ENCODE measurements at regions not wholly inside any gene's neighbourhood (a gene's known extent, or its start where the extent isn't known, plus 50 kb on each side); places are given as distances from the start of the nearest gene placed in this dataset.
A peak's percentile ranks its signal among the peaks of the same experiment; 100 is the strongest.

DNA sequence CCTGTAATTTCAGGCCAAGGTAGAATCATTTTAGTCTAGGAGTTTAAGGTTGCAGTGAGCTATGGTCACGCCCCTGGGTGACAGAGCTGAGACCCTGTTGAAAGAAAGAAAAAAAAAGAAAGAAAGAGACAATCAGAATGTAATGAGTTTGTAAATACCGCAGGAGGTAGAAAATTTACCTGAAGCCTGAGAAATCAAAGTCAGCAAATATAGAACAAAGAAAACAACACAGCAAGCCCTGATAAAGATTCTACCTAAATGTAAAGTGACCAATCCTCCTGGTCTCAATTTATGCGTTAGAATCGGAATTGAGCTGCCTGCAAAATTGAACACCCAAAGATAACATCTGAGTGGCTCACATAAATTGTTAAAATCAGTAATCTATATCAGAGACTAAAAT lies 146.5 kb upstream of the ZNF184 start:
- no peak overlapping the region for H2AFZ ChIP-seq (ENCODE audit: low read length)
- H3K4me3 ChIP-seq (replicated peaks in 1 of 4; ENCODE audit: control extremely low read depth in 1 of 4, insufficient read depth in 1 of 4, low read depth in 3 of 4, low read length in 4 of 4), result no peak overlapping the region
- H3K79me2 ChIP-seq (ENCODE audit: control insufficient read depth, insufficient read depth, low read length), result no peaks in the 10 kb centered on the region
- DNase-seq (ENCODE audit: low read depth in 2 of 2), result no peak
- no peaks in the 10 kb centered on the region for H3K36me3 ChIP-seq (ENCODE audit: control insufficient read depth, insufficient read depth, low read length)
- H3K9me3 ChIP-seq (ENCODE audit: control insufficient read depth, insufficient read depth, low read depth, low read length), result no peaks in the 10 kb centered on the region
- no peaks in the 10 kb centered on the region for H3K27me3 ChIP-seq (ENCODE audit: control insufficient read depth, insufficient read depth, low read length)
- H3K27ac ChIP-seq (ENCODE audit: insufficient read depth, low read length), result no peak overlapping the region
- no peak overlapping the region for H3K4me2 ChIP-seq (ENCODE audit: extremely low read depth, insufficient read depth, low read length)
- TF ChIP-seq EZH2 (IDR thresholded peaks at IDR 0.05; ENCODE audit: low read length, missing control alignments), result no peak
- TF ChIP-seq, protein P1, sequence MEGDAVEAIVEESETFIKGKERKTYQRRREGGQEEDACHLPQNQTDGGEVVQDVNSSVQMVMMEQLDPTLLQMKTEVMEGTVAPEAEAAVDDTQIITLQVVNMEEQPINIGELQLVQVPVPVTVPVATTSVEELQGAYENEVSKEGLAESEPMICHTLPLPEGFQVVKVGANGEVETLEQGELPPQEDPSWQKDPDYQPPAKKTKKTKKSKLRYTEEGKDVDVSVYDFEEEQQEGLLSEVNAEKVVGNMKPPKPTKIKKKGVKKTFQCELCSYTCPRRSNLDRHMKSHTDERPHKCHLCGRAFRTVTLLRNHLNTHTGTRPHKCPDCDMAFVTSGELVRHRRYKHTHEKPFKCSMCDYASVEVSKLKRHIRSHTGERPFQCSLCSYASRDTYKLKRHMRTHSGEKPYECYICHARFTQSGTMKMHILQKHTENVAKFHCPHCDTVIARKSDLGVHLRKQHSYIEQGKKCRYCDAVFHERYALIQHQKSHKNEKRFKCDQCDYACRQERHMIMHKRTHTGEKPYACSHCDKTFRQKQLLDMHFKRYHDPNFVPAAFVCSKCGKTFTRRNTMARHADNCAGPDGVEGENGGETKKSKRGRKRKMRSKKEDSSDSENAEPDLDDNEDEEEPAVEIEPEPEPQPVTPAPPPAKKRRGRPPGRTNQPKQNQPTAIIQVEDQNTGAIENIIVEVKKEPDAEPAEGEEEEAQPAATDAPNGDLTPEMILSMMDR (conservative IDR thresholded peaks at IDR 0.05 in 1 of 2, IDR thresholded peaks at IDR 0.05 in 1 of 2; ENCODE audit: low read depth in 1 of 2, low read length in 2 of 2), result no peak
- H4K20me1 ChIP-seq (ENCODE audit: control insufficient read depth, extremely low read depth, insufficient read depth, low read length), result no peaks in the 10 kb centered on the region
- no peaks in the 10 kb centered on the region for H3K4me1 ChIP-seq (ENCODE audit: control insufficient read depth, extremely low read depth, insufficient read depth, low read length)
- H3K9ac ChIP-seq (ENCODE audit: insufficient read depth, low read length), result no peak overlapping the region

DNA sequence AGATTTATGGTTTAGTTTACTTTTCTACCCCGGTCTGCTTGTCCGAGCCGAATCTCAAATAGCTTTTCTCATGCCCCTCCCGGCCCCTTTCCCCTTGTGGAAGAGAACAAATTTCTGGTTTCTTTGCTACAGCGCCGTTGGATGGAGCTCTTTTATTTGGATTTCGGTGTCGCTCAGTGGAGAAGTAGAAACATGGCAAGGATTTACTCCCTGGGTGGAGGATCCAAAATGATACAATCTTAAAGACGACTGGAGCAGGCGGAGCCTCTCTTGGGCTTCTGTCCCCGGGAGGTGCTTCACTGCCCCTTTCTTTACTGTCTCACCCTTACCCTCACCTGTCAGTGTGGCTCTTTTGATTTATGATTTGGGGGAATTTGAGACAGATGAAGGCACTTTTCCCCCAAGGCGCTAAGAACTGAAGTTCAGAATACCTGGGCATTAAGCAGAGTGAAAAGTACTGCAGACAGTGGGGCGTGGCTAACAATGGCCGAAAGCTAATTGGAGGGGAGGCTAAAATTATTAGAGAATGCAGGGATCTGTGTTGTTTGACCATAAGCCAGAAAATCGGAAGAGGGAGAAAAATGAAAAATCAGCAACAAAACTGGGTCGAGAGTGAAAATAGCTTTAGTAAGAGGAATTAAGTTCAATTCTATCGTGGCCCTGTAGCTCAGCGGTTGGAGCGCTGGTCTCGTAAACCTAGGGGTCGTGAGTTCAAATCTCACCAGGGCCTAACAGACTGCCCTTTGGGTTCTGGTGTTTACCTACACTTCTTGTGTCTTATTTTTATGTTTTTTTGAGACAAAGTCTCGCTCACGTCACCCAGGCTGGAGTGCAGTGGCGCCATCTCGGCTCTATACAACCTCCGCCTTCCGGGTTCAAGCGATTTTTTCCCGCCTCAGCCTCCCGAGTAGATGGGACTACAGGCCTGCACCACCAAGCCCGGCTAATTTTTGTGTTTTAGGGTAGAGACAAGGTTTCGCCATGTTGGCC lies 145.1 kb upstream of the ZNF184 start:
- Histone ChIP-seq H3K4me3 (replicated peaks in 1 of 4; ENCODE audit: control extremely low read depth in 1 of 4, insufficient read depth in 1 of 4, low read depth in 3 of 4, low read length in 4 of 4) (peak overlapping the region; percentile 38 to 79 (median 60)), H3K9me3 (ENCODE audit: control insufficient read depth, insufficient read depth, low read depth, low read length) (no peaks in the 10 kb centered on the region), H2AFZ (ENCODE audit: low read length) (peak overlapping the region; percentile 57), H3K36me3 (ENCODE audit: control insufficient read depth, insufficient read depth, low read length) (no peaks in the 10 kb centered on the region), H3K27ac (ENCODE audit: insufficient read depth, low read length) (no peak overlapping the region), H3K27me3 (ENCODE audit: control insufficient read depth, insufficient read depth, low read length) (no peaks in the 10 kb centered on the region), H3K4me2 (ENCODE audit: extremely low read depth, insufficient read depth, low read length) (peak overlapping the region; percentile 77), H3K9ac (ENCODE audit: insufficient read depth, low read length) (no peak overlapping the region), H3K79me2 (ENCODE audit: control insufficient read depth, insufficient read depth, low read length) (no peaks in the 10 kb centered on the region), H3K4me1 (ENCODE audit: control insufficient read depth, extremely low read depth, insufficient read depth, low read length) (no peaks in the 10 kb centered on the region), H4K20me1 (ENCODE audit: control insufficient read depth, extremely low read depth, insufficient read depth, low read length) (no peaks in the 10 kb centered on the region)
- TF ChIP-seq, protein P1 (conservative IDR thresholded peaks at IDR 0.05 in 1 of 2, IDR thresholded peaks at IDR 0.05 in 1 of 2; ENCODE audit: low read depth in 1 of 2, low read length in 2 of 2), result no peak
- TF ChIP-seq EZH2 (IDR thresholded peaks at IDR 0.05; ENCODE audit: low read length, missing control alignments), result no peak
- DNase-seq (ENCODE audit: low read depth in 2 of 2), result peak; percentile 57 to 61

DNA sequence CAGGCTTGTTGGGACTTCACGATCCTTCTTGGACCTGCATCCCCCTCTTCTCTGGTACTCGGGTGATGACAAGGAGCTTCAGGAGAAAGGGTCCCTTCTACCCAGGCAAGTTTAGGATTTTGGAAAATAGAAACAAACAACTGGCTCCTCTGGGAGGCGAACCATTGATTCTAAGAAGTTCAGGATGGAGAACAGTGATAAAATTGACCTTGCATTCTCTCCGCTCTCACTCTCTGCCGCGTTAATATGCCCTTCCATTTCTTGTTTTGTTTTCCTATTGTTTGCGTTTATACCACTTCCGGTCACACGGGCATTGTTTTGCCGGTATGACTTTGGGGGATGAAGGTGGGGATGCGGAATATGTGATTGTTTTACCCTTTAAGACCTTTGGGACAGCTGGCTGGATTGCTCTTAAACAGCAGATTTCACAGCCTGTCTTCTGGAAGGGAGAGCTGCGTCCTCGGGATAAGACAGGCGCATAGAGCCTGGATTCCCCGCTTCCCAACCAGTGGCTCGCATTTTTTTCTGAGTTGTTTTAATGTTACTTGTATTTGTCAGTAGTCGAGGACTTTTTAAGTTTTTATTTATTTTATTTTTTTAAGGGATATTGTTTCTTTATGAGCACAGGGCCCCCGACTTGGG lies 144.3 kb upstream of the ZNF184 start:
- peak; percentile 25 to 26 for DNase-seq (ENCODE audit: low read depth in 2 of 2)
- Histone ChIP-seq H3K79me2 (ENCODE audit: control insufficient read depth, insufficient read depth, low read length) (no peaks in the 10 kb centered on the region), H3K9ac (ENCODE audit: insufficient read depth, low read length) (no peak overlapping the region), H2AFZ (ENCODE audit: low read length) (peak overlapping the region; percentile 60), H3K36me3 (ENCODE audit: control insufficient read depth, insufficient read depth, low read length) (no peaks in the 10 kb centered on the region), H3K4me1 (ENCODE audit: control insufficient read depth, extremely low read depth, insufficient read depth, low read length) (no peaks in the 10 kb centered on the region), H3K27ac (ENCODE audit: insufficient read depth, low read length) (no peak overlapping the region), H3K9me3 (ENCODE audit: control insufficient read depth, insufficient read depth, low read depth, low read length) (no peaks in the 10 kb centered on the region), H3K4me3 (replicated peaks in 1 of 4; ENCODE audit: control extremely low read depth in 1 of 4, insufficient read depth in 1 of 4, low read depth in 3 of 4, low read length in 4 of 4) (peak overlapping the region; percentile 38 to 79 (median 60)), H3K4me2 (ENCODE audit: extremely low read depth, insufficient read depth, low read length) (peak overlapping the region; percentile 77), H3K27me3 (ENCODE audit: control insufficient read depth, insufficient read depth, low read length) (no peaks in the 10 kb centered on the region), H4K20me1 (ENCODE audit: control insufficient read depth, extremely low read depth, insufficient read depth, low read length) (no peaks in the 10 kb centered on the region)
- TF ChIP-seq, protein P1 (conservative IDR thresholded peaks at IDR 0.05 in 1 of 2, IDR thresholded peaks at IDR 0.05 in 1 of 2; ENCODE audit: low read depth in 1 of 2, low read length in 2 of 2), result no peak
- TF ChIP-seq EZH2 (IDR thresholded peaks at IDR 0.05; ENCODE audit: low read length, missing control alignments), result no peak
